K562 (cell line): ENCODE measurements at regions not wholly inside any gene's neighbourhood (a gene's known extent, or its start where the extent isn't known, plus 50 kb on each side); places are given as distances from the start of the nearest gene placed in this dataset.

Experiments used
- ETV6 ChIP-seq, 3 experiments: fragments of 150-350 bp in 1 of 3; sonication (generic) in 1 of 3; formaldehyde crosslinking in 1 of 3; IDR thresholded peaks; 2 replicates each; pipeline versions ENCODE4 v1.6.1 to v1.8.0; 2014 to 2022; ENCODE audit warnings: borderline replicate concordance in 2 of 3, low read depth in 2 of 3, antibody characterized with exemption in 1 of 3, low read length in 1 of 3, mild to moderate bottlenecking in 1 of 3, missing genetic modification reagents in 1 of 3
- TF ChIP-seq, protein P1 (sequence below): fragments of 250-450 bp; sonication (Bioruptor Pico); IDR thresholded peaks from 2 replicates; pipeline ENCODE4 v1.5.0; 2021

DNA sequence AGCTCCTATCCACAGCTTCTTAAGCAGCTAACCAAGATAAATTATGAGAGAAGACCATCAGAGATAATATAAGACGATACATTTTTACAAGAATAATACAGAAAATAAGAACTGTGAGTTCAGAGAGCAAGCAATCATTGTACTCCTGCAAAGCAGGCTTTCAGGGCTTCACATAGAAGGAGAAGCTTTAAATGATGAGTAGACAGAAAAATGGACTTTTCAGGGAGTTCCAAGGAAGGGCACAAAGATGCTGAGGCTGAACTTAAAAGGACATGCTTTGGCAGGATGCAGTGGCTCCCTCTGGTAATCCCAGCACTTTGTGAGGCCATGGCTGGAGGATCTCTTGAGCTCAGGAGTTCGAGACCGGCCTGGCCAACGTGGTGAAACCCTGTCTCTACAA is 159.5 kb downstream of the POU4F1 start:
- TF ChIP-seq ETV6 (IDR thresholded peaks at IDR 0.05; ENCODE audit: borderline replicate concordance in 1 of 2, low read depth in 2 of 2, low read length in 1 of 2) (no peak), ETV6 (CRISPR knock-in tag; IDR thresholded peaks at IDR 0.05; ENCODE audit: borderline replicate concordance) (no peak)
- TF ChIP-seq, protein P1, sequence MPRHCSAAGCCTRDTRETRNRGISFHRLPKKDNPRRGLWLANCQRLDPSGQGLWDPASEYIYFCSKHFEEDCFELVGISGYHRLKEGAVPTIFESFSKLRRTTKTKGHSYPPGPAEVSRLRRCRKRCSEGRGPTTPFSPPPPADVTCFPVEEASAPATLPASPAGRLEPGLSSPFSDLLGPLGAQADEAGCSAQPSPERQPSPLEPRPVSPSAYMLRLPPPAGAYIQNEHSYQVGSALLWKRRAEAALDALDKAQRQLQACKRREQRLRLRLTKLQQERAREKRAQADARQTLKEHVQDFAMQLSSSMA (CRISPR knock-in tag), result no peak
